Prostate gland (tissue), 2 donors: ENCODE measurements at regions not wholly inside any gene's neighbourhood (a gene's known extent, or its start where the extent isn't known, plus 50 kb on each side); places are given as distances from the start of the nearest gene placed in this dataset.

Experiments used
- CTCF ChIP-seq, 4 experiments: fragments of 200-600 bp in 2 of 4; fragments of 450-650 bp in 2 of 4; sonication (generic) in 2 of 4; IDR thresholded peaks; 1 replicate in 3 of 4; 2 replicates in 1 of 4; pipeline ENCODE4 v1.5.1; 2016 to 2019; ENCODE audit warnings: antibody characterized with exemption in 4 of 4, mild to moderate bottlenecking in 2 of 4, moderate library complexity in 2 of 4
- POLR2A ChIP-seq: fragments of 450-650 bp; IDR thresholded peaks from one replicate; pipeline ENCODE4 v1.6.1; 2016; ENCODE audit warnings: antibody characterized with exemption, mild to moderate bottlenecking

GRCh38 chr13:34507630-34508029 lies 434.4 kb upstream of the NBEA start:
- TF ChIP-seq CTCF (IDR thresholded peaks at IDR 0.05) (no peak), POLR2A (no peak)
